Esophagus muscularis mucosa (tissue), 4 donors: ENCODE measurements at regions not wholly inside any gene's neighbourhood (a gene's known extent, or its start where the extent isn't known, plus 50 kb on each side); places are given as distances from the start of the nearest gene placed in this dataset.

Experiments used
- DNase-seq: peaks from one replicate; pipeline ENCODE4 v3.0.0-alpha.2; 2017; ENCODE audit errors: extremely low spot score
- H3K27ac ChIP-seq, 4 donors: fragments of 200-600 bp; sonication (generic); replicated peaks in 1 of 4; 1 replicate in 3 of 4; 2 replicates in 1 of 4; pipeline ENCODE4 v1.5.1; 2016 to 2019; ENCODE audit warnings: mild to moderate bottlenecking in 1 of 4
- H3K27me3 ChIP-seq, 4 donors: fragments of 200-600 bp; sonication (generic); one replicate each; pipeline versions ENCODE4 v1.5.1 to v1.6.0; 2016 to 2019
- H3K36me3 ChIP-seq, 4 donors: fragments of 200-600 bp; sonication (generic); one replicate each; pipeline ENCODE4 v1.5.1; 2016 to 2019
- H3K4me1 ChIP-seq, 4 donors: fragments of 200-600 bp; sonication (generic); one replicate each; pipeline ENCODE4 v1.5.1; 2016 to 2019
- H3K4me3 ChIP-seq, 4 donors: fragments of 200-600 bp; sonication (generic); 1 replicate in 2 of 4; 2 replicates in 2 of 4; pipeline ENCODE4 v1.5.1; 2016 to 2019; ENCODE audit warnings: mild to moderate bottlenecking in 4 of 4, moderate library complexity in 1 of 4
- H3K9me3 ChIP-seq, 4 donors: fragments of 200-600 bp; sonication (generic); 1 replicate in 3 of 4; 2 replicates in 1 of 4; pipeline ENCODE4 v1.5.1; 2016 to 2019
- EP300 ChIP-seq: sonication (generic); formaldehyde crosslinking; IDR thresholded peaks from one replicate; pipeline ENCODE4 v1.6.1; 2017; ENCODE audit warnings: antibody characterized with exemption
- POLR2A ChIP-seq: fragments of 450-650 bp; IDR thresholded peaks from one replicate; pipeline ENCODE4 v1.6.1; 2017; ENCODE audit warnings: antibody characterized with exemption, moderate library complexity, mild to moderate bottlenecking, low read depth
- POLR2AphosphoS5 ChIP-seq, 2 donors: sonication (generic); formaldehyde crosslinking; IDR thresholded peaks; one replicate each; pipeline ENCODE4 v1.6.1; 2017; ENCODE audit warnings: antibody characterized with exemption in 2 of 2
- WGBS: methylation state at CpG from one replicate; pipeline ENCODE4 v1.1.5; 2018; 5-methylcytosine and 5-hydroxymethylcytosine counted together
- intact Hi-C: fragments of 100-400 bp; cut with DNase I; formaldehyde crosslinking; loops from one replicate; pipeline ENCODE4 v1.15.1; 2023
- TF ChIP-seq, protein P1 (sequence below), 3 experiments: fragments of 200-600 bp in 2 of 3; fragments of 450-650 bp in 1 of 3; sonication (generic) in 2 of 3; IDR thresholded peaks; one replicate each; pipeline ENCODE4 v1.5.1; 2017 to 2019; ENCODE audit warnings: antibody characterized with exemption in 3 of 3, mild to moderate bottlenecking in 2 of 3, moderate library complexity in 1 of 3

DNA sequence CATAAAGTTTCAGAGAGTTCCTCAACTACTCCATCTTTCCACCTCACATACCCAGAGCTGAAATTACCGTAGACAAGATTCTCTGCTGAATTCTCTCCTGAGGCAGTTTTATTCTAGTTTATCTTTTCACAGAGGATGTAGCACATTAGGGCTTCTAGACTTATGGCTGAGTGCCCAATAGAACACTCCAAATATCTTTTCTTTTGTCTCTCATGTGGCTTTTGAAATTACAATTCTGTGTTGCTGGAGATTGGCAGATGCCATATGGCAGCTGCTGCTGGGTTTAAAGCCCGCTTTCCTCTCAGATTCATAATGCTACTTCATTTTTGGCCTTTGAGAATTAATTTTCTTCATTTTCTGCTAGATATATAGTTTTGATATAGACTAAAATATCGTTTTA, 107.6 kb upstream of the BANK1 start:
- intact Hi-C loops = no loop called here
- 80% methylated on average over 3 of the region's 3 CpGs for WGBS
- DNase-seq = no peak

DNA sequence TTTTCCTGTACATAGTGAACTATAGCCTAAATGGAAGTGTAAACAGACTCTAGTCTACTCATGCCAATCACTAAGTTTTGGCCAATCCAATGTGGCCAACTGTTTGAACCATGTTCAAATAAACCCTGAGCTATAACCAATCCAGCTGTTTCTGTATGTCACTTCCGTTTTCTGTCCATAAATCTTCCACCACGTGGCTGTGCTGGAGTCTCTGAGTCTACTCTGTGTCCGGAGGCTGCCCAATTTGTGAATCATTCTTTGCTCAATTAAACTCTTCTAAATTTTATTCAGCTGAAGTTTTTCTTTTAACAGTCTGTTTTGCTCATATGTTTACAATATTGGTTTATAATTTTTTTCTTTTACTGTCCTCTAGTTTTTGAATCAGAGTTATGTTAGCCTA, 112.3 kb upstream of the BANK1 start:
- Histone ChIP-seq H3K36me3 (no peaks in the 10 kb centered on the region), H3K9me3 (no peaks in the 10 kb centered on the region), H3K4me1 (no peaks in the 10 kb centered on the region), H3K27ac (no peak overlapping the region), H3K4me3 (no peak overlapping the region), H3K27me3 (no peaks in the 10 kb centered on the region)
- no peak for DNase-seq
- intact Hi-C loops = no loop called here
- TF ChIP-seq, protein P1, sequence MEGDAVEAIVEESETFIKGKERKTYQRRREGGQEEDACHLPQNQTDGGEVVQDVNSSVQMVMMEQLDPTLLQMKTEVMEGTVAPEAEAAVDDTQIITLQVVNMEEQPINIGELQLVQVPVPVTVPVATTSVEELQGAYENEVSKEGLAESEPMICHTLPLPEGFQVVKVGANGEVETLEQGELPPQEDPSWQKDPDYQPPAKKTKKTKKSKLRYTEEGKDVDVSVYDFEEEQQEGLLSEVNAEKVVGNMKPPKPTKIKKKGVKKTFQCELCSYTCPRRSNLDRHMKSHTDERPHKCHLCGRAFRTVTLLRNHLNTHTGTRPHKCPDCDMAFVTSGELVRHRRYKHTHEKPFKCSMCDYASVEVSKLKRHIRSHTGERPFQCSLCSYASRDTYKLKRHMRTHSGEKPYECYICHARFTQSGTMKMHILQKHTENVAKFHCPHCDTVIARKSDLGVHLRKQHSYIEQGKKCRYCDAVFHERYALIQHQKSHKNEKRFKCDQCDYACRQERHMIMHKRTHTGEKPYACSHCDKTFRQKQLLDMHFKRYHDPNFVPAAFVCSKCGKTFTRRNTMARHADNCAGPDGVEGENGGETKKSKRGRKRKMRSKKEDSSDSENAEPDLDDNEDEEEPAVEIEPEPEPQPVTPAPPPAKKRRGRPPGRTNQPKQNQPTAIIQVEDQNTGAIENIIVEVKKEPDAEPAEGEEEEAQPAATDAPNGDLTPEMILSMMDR (IDR thresholded peaks at IDR 0.05) = no peak
- no peak for TF ChIP-seq EP300
- no peak for TF ChIP-seq POLR2A
- TF ChIP-seq POLR2AphosphoS5 (IDR thresholded peaks at IDR 0.05) = no peak
- 16% methylated on average over 3 of the region's 3 CpGs for WGBS

More for the DNA sequence above, 107.6 kb upstream of the BANK1 start:
- no peak overlapping the region for H3K27ac ChIP-seq
- no peaks in the 10 kb centered on the region for H3K36me3 ChIP-seq
- TF ChIP-seq EP300 = no peak
- no peaks in the 10 kb centered on the region for H3K9me3 ChIP-seq
- H3K4me3 ChIP-seq = no peak overlapping the region
- no peaks in the 10 kb centered on the region for H3K4me1 ChIP-seq
- no peaks in the 10 kb centered on the region for H3K27me3 ChIP-seq

DNA sequence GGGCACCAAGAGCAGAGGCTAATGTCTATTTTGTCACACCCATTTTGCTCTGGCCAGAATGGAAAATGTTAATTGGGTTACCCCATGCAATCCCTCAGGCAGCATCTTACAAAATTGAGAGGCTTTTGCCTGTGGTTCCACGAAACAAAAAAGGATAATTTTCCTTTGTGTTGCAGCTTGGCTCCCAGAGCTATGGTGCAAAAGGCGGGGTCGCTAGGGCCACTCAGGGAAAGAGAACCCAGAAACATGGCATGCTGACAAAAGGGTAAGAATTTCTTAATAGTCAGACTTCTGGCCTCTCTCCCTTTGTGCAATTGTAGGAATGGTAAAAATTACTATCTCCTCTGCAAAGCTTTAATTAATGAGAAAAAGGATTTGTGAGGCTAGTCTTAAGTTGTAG, 119.6 kb upstream of the BANK1 start:
- Histone ChIP-seq H3K4me3 (no peak overlapping the region), H3K27me3 (no peaks in the 10 kb centered on the region), H3K36me3 (no peaks in the 10 kb centered on the region), H3K27ac (no peak overlapping the region), H3K4me1 (no peaks in the 10 kb centered on the region), H3K9me3 (no peaks in the 10 kb centered on the region)
- intact Hi-C loops = no loop called here
- 83% methylated on average over 3 of the region's 3 CpGs for WGBS
- no peak for DNase-seq
- no peak for TF ChIP-seq POLR2AphosphoS5 (IDR thresholded peaks at IDR 0.05)
- TF ChIP-seq EP300 = no peak
- no peak for TF ChIP-seq POLR2A
- TF ChIP-seq, protein P1 (IDR thresholded peaks at IDR 0.05) = no peak

DNA sequence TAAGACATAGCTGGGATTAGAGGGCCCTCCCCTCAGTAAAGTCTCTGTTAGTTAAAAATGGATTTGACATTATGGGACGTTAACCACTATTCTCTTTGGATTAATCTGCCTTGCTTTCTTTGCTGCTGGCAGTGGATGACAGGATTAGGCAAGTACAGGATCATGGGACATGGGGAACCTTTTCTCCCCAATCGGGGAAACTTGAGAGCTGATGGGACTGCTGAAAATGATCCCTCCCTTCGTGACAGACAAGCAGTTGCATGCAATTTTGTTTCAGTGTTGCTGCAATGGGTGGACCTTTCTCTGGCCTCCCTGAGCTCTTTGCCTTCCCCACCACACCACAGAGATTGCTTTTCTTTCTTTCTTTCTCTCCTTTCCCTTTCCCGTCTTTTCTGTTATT, 120.2 kb upstream of the BANK1 start:
- Histone ChIP-seq H3K27ac (no peak overlapping the region), H3K4me3 (no peak overlapping the region), H3K4me1 (no peaks in the 10 kb centered on the region), H3K9me3 (no peaks in the 10 kb centered on the region), H3K27me3 (no peaks in the 10 kb centered on the region), H3K36me3 (no peaks in the 10 kb centered on the region)
- no peak for DNase-seq
- intact Hi-C loops = no loop called here
- WGBS = 86% methylated on average over 4 of the region's 4 CpGs
- TF ChIP-seq POLR2AphosphoS5 (IDR thresholded peaks at IDR 0.05) (no peak), EP300 (no peak), POLR2A (no peak)
- TF ChIP-seq, protein P1 (IDR thresholded peaks at IDR 0.05) = no peak

DNA sequence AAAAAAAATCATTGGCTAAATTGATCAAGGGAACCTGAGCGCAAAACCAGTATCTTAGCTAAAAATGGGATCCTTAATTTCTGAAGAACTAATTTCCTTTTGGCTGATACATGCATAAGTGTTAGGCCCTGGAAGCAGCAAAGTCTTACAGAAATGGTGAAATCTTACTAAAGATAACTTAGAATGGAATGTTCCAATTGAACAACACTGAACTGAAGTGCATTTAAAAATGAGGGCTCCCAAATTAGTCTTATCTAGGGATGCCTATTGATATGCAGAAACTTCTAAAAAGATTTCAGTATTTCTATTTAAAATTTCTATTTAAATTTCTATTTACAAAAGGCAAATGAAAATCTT, 120.7 kb upstream of the BANK1 start:
- Histone ChIP-seq H3K4me3 (no peak overlapping the region), H3K36me3 (no peaks in the 10 kb centered on the region), H3K9me3 (no peaks in the 10 kb centered on the region), H3K27me3 (no peaks in the 10 kb centered on the region), H3K4me1 (no peaks in the 10 kb centered on the region), H3K27ac (no peak overlapping the region)
- 100% methylated on average over 1 of the region's 1 CpG for WGBS
- no peak for DNase-seq
- intact Hi-C loops = no loop called here
- TF ChIP-seq, protein P1 (IDR thresholded peaks at IDR 0.05) = no peak
- TF ChIP-seq POLR2AphosphoS5 (IDR thresholded peaks at IDR 0.05) (no peak), EP300 (no peak), POLR2A (no peak)
